Mucosa of descending colon (tissue), 3 donors: ENCODE measurements at regions not wholly inside any gene's neighbourhood (a gene's known extent, or its start where the extent isn't known, plus 50 kb on each side); places are given as distances from the start of the nearest gene placed in this dataset.

Source experiments
- ATAC-seq: fragments of 200-7000 bp; cut with Tn5 transposase; one replicate; pipeline ENCODE4 v1.9.1; 2020; ENCODE audit warnings: mild to moderate bottlenecking, moderate library complexity
- DNase-seq, 3 donors: peaks; one replicate each; pipeline ENCODE4 v3.0.0-alpha.2; 2020
- H3K36me3 ChIP-seq: fragments of 200-600 bp; one replicate; pipeline ENCODE4 v1.8.0; 2021; ENCODE audit warnings: low read depth, mild to moderate bottlenecking
- H3K4me1 ChIP-seq: fragments of 200-600 bp; one replicate; pipeline ENCODE4 v1.8.0; 2021; ENCODE audit warnings: low read depth, mild to moderate bottlenecking
- H3K4me3 ChIP-seq: fragments of 200-600 bp; one replicate; pipeline ENCODE4 v1.8.0; 2021; ENCODE audit warnings: mild to moderate bottlenecking
- H3K9me3 ChIP-seq: fragments of 200-600 bp; one replicate; pipeline ENCODE4 v1.8.0; 2021; ENCODE audit warnings: mild to moderate bottlenecking
- intact Hi-C, 2 donors: fragments of 100-400 bp; cut with DNase I in 1 of 2; cut with micrococcal nuclease in 1 of 2; formaldehyde crosslinking; loops; one replicate each; pipeline versions ENCODE4 v1.11.0 to v1.11.1; 2022; cut with DNase I, micrococcal nuclease
- TF ChIP-seq, protein P1 (sequence below): fragments of 200-600 bp; IDR thresholded peaks from one replicate; pipeline ENCODE4 v1.8.0; 2022; ENCODE audit warnings: antibody characterized with exemption, mild to moderate bottlenecking
- donor health status: DM: no; HTN: no; CAD: no; lungs with moderate emphysema.
- donor health status: DM: no; HTN: no; CAD: no.
- donor health status: DM: no; HTN: yes; CAD: no.

DNA sequence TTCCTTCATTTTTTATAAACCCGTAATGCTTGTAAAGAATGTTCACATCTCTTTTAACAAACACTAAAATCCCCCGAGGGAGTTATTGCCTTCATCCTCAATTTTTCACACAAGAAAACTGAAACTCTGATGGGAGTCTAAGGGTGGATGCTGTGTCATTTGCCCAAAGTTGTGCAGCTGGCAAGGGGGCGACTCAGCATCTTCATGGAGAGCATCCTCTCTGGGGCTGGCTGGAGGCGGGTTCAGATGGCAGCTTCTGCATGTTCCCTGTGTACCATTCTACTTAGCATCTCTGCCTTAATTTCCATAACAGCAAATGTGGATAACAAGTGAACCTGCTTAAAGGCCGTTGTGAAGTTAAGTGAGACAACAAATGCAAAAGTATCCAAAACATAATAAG, 256.4 kb downstream of the IRS2 start:
- H3K4me3 ChIP-seq, result no peak overlapping the region
- no peaks in the 10 kb centered on the region for H3K4me1 ChIP-seq
- ATAC-seq (no peak), DNase-seq (no peak)
- no peaks in the 10 kb centered on the region for H3K9me3 ChIP-seq
- intact Hi-C loops, result no loop called here
- H3K36me3 ChIP-seq, result no peaks in the 10 kb centered on the region
- TF ChIP-seq, protein P1, sequence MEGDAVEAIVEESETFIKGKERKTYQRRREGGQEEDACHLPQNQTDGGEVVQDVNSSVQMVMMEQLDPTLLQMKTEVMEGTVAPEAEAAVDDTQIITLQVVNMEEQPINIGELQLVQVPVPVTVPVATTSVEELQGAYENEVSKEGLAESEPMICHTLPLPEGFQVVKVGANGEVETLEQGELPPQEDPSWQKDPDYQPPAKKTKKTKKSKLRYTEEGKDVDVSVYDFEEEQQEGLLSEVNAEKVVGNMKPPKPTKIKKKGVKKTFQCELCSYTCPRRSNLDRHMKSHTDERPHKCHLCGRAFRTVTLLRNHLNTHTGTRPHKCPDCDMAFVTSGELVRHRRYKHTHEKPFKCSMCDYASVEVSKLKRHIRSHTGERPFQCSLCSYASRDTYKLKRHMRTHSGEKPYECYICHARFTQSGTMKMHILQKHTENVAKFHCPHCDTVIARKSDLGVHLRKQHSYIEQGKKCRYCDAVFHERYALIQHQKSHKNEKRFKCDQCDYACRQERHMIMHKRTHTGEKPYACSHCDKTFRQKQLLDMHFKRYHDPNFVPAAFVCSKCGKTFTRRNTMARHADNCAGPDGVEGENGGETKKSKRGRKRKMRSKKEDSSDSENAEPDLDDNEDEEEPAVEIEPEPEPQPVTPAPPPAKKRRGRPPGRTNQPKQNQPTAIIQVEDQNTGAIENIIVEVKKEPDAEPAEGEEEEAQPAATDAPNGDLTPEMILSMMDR, result no peak

- intact Hi-C loops, result no loop called here
- Histone ChIP-seq H3K4me3 (no peak overlapping the region), H3K9me3 (no peaks in the 10 kb centered on the region), H3K4me1 (no peaks in the 10 kb centered on the region), H3K36me3 (no peaks in the 10 kb centered on the region)
- TF ChIP-seq, protein P1, result no peak
- no peak for DNase-seq
- ATAC-seq, result no peak
These were observed 264.7 kb downstream of the IRS2 start for GRCh38 chr13:109521719-109522118.

- Histone ChIP-seq H3K4me1 (no peaks in the 10 kb centered on the region), H3K4me3 (no peak overlapping the region), H3K9me3 (no peaks in the 10 kb centered on the region), H3K36me3 (no peaks in the 10 kb centered on the region)
- no peak for ATAC-seq
- DNase-seq, result no peak
- intact Hi-C loops, result no loop called here
- TF ChIP-seq, protein P1, result no peak
These were observed 268.9 kb downstream of the IRS2 start for GRCh38 chr13:109517517-109517916.

DNA sequence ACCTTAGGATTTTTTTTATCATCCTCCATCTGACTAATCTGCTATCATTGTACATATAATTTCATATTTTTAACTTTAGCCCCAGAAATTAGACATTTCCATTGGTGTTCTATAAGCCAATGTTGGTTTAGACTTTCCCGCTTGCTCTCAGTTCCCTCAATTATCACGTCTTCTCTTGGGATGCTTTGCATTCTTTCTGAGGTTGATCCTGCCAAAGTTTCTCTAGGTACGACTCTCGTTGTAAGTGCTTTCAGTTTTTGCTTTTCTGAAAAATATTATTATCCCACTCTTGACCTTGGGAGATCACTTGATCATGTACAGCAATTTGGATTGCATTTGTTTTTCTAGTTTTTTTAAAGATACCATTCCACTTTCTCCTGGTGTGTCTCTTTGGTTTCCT, 270.2 kb downstream of the IRS2 start:
- intact Hi-C loops, result no loop called here
- ATAC-seq (no peak), DNase-seq (no peak)
- H3K4me1 ChIP-seq, result no peaks in the 10 kb centered on the region
- TF ChIP-seq, protein P1, result no peak
- H3K9me3 ChIP-seq, result no peaks in the 10 kb centered on the region
- no peak overlapping the region for H3K4me3 ChIP-seq
- H3K36me3 ChIP-seq, result no peaks in the 10 kb centered on the region

DNA sequence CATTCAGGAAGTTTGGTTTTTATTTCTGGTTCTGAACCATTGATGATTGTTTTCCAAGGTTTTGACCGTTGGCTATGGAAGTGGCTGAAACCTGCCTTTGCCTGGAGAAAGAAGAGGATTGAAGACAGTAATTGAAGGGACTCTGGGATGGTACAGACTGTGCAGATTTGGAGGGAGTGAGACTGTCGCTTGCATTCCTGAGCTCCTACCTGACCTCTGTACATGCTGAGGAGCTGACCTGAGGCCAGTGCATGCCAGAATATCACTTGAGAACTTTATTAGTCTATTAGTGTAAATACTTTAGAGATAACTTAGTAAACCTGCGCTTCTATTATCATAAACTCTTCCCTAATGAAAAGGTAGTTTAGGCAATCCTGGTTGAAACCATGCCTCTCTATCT, 276.4 kb downstream of the IRS2 start:
- TF ChIP-seq, protein P1, result no peak
- ATAC-seq (no peak), DNase-seq (no peak)

More for the DNA sequence above, 276.4 kb downstream of the IRS2 start:
- no peaks in the 10 kb centered on the region for H3K4me1 ChIP-seq
- H3K36me3 ChIP-seq, result no peaks in the 10 kb centered on the region
- intact Hi-C loops, result no loop called here
- H3K4me3 ChIP-seq, result no peak overlapping the region
- H3K9me3 ChIP-seq, result no peaks in the 10 kb centered on the region
